ENCODE measurements at regions not wholly inside any gene's neighbourhood (a gene's known extent, or its start where the extent isn't known, plus 50 kb on each side); places are given as distances from the start of the nearest gene placed in this dataset.

GRCh38 chr12:127143020-127143419, 1124.0 kb upstream of the TMEM132C start:
- DNase-seq (ENCODE audit: extremely low spot score, unreplicated experiment): no peak
- Mint-ChIP-seq H3K27ac (ENCODE audit: unreplicated experiment) (no peak overlapping the region), H3K36me3 (ENCODE audit: unreplicated experiment) (no peaks in the 10 kb centered on the region), H3K27me3 (ENCODE audit: unreplicated experiment) (peaks cover 5% of the 10 kb centered on the region), H3K4me1 (ENCODE audit: unreplicated experiment) (no peaks in the 10 kb centered on the region), H3K9me3 (ENCODE audit: unreplicated experiment) (no peaks in the 10 kb centered on the region), H3K4me3 (ENCODE audit: unreplicated experiment) (no peak overlapping the region)
- TF ChIP-seq CTCF (IDR thresholded peaks at IDR 0.05): no peak

DNA sequence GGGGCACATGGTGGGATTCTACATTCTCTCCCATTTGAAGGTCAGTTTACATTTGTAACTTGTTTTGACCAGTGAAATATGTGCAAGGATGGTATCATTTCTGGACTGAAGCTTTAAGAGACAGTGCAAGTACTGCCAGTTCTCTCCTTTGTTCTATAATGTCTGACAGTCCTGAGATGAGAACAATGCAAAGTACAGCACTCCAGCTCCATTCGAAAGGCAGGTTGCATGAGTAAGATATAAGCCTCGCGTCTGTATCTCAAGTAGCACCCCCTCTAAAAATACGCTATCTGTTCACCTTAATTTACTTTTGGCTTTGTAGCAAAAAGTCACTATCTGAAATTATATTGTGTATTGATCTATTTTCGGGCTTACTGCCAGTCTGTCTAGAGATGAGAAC, 1122.2 kb upstream of the TMEM132C start:
- H3K27me3 Mint-ChIP-seq (ENCODE audit: unreplicated experiment): peaks cover 2% of the 10 kb centered on the region

DNA sequence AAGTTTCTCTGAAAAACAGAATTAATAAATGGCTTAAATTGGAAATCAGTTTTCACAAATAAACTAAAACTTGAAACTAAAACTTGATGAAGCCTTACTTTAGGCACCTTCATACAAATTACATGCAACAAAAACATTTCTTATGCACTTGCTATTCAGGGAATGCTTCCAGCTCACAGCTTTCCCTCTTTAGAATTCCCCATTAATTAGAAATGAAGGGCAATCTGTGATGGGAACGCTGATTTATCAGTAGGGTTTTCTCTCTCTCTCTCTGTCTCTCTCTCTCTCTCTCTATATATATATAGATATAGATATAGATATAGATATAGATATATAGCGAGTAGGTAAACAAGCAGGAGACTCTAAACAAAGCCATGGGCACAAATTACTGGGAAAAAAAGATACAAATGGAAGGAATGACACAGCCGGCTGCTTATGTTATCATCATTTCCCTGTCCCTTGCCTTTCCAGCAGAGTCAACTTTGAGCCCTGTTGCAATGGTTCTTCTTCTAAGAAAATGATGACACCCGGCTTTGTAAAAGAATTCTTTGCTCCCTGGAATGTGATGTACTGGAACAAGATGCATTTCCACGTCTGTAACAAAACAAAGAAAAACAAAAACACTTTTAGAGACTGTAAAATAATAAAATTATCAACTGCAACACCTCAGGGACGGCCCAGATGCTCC, 1121.6 kb upstream of the TMEM132C start:
- no peak overlapping the region for H3K4me3 Mint-ChIP-seq (ENCODE audit: unreplicated experiment)
- H3K9me3 Mint-ChIP-seq (ENCODE audit: unreplicated experiment): no peaks in the 10 kb centered on the region
- no peaks in the 10 kb centered on the region for H3K4me1 Mint-ChIP-seq (ENCODE audit: unreplicated experiment)
- H3K27me3 Mint-ChIP-seq (ENCODE audit: unreplicated experiment): peaks cover 2% of the 10 kb centered on the region
- no peak overlapping the region for H3K27ac Mint-ChIP-seq (ENCODE audit: unreplicated experiment)
- no peak for TF ChIP-seq CTCF (IDR thresholded peaks at IDR 0.05)
- no peaks in the 10 kb centered on the region for H3K36me3 Mint-ChIP-seq (ENCODE audit: unreplicated experiment)
- no peak for DNase-seq (ENCODE audit: extremely low spot score, unreplicated experiment)

More for the DNA sequence above, 1122.2 kb upstream of the TMEM132C start:
- TF ChIP-seq CTCF (IDR thresholded peaks at IDR 0.05): no peak
- Mint-ChIP-seq H3K9me3 (ENCODE audit: unreplicated experiment) (no peaks in the 10 kb centered on the region), H3K36me3 (ENCODE audit: unreplicated experiment) (no peaks in the 10 kb centered on the region), H3K27ac (ENCODE audit: unreplicated experiment) (no peak overlapping the region), H3K4me1 (ENCODE audit: unreplicated experiment) (no peaks in the 10 kb centered on the region), H3K4me3 (ENCODE audit: unreplicated experiment) (no peak overlapping the region)
- DNase-seq (ENCODE audit: extremely low spot score, unreplicated experiment): no peak

DNA sequence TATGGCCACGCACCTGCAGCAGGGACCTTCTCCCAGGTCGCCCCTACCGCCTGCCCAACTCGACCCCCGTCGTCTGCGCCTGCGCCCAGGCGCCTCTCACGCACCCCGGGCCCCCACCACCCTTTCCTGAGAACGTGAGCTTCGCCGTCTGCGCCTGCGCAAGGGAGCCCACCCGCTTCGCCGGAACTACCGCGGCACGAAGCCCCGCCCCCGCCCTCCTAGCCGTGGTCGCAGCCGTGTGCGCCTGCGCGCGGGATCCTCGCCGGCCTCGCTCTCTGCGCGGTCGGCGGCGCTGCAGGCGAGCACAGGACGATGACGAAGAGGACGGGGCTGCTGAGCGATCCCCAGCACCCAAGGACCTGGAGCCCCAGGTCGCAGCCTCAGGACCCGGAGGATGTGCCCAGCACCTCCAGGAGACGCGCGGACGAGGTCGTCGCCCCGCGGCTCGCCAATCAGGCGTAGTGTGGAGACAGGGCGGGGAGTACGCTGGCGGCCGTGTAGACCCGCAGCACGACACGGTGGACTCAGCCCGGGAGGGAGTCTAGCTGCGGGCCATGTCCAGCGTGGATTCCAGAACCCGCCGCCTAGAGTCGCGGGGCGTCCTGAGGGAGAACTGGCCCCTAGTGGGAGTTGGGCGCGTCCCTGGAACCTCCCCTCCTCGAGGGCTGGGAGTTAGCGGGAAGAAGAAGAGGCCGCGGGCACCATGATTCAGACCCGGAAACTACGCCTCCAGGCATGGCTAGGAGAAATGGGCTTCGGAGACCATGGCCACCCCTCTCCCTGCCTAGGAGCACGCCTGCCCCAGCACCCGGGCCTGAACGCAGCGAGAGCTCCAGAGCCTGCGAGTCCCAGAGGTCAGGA, 1120.8 kb upstream of the TMEM132C start:
- Mint-ChIP-seq H3K27me3 (ENCODE audit: unreplicated experiment) (peaks cover 2% of the 10 kb centered on the region), H3K4me1 (ENCODE audit: unreplicated experiment) (no peaks in the 10 kb centered on the region), H3K9me3 (ENCODE audit: unreplicated experiment) (no peaks in the 10 kb centered on the region), H3K27ac (ENCODE audit: unreplicated experiment) (no peak overlapping the region), H3K4me3 (ENCODE audit: unreplicated experiment) (no peak overlapping the region), H3K36me3 (ENCODE audit: unreplicated experiment) (no peaks in the 10 kb centered on the region)
- DNase-seq (ENCODE audit: extremely low spot score, unreplicated experiment): no peak
- TF ChIP-seq CTCF (IDR thresholded peaks at IDR 0.05): no peak

GRCh38 chr12:127146991-127147718, 1119.8 kb upstream of the TMEM132C start:
- H3K36me3 Mint-ChIP-seq (ENCODE audit: unreplicated experiment): no peaks in the 10 kb centered on the region
- no peaks in the 10 kb centered on the region for H3K9me3 Mint-ChIP-seq (ENCODE audit: unreplicated experiment)
- H3K4me1 Mint-ChIP-seq (ENCODE audit: unreplicated experiment): no peaks in the 10 kb centered on the region
- no peak for DNase-seq (ENCODE audit: extremely low spot score, unreplicated experiment)
- TF ChIP-seq CTCF (IDR thresholded peaks at IDR 0.05): no peak
- no peak overlapping the region for H3K27ac Mint-ChIP-seq (ENCODE audit: unreplicated experiment)
- H3K27me3 Mint-ChIP-seq (ENCODE audit: unreplicated experiment): no peaks in the 10 kb centered on the region
- H3K4me3 Mint-ChIP-seq (ENCODE audit: unreplicated experiment): no peak overlapping the region

Measured in osteocyte (in vitro differentiated cells).